Heart left ventricle (tissue), 16 donors: ENCODE measurements at regions not wholly inside any gene's neighbourhood (a gene's known extent, or its start where the extent isn't known, plus 50 kb on each side); places are given as distances from the start of the nearest gene placed in this dataset.
"Not testable (repeated sequence)": the region's sequence is repeated elsewhere in the genome, so short reads cannot be mapped to it uniquely, and the experiment has no call there.

ENCODE experiments used
- ATAC-seq, 4 donors: fragments of 200-7000 bp; cut with Tn5 transposase; one replicate each; pipeline ENCODE4 v1.9.1; 2020 to 2022; ENCODE audit warnings: moderate library complexity in 4 of 4, mild to moderate bottlenecking in 3 of 4, moderate number of reproducible peaks in 1 of 4
- DNase-seq, 5 donors: peaks; one replicate each; pipeline ENCODE4 v3.0.0-alpha.2; 2020
- H3K27ac ChIP-seq, 12 donors: fragments of 200-600 bp; sonication (generic) in 4 of 12; one replicate each; pipeline versions ENCODE4 v1.5.0 to v1.8.0; 2016 to 2022; ENCODE audit warnings: mild to moderate bottlenecking in 2 of 12
- H3K27me3 ChIP-seq, 9 donors: fragments of 200-600 bp; sonication (generic) in 2 of 9; one replicate each; pipeline versions ENCODE4 v1.5.1 to v1.8.0; 2016 to 2022; ENCODE audit warnings: mild to moderate bottlenecking in 3 of 9
- H3K36me3 ChIP-seq, 9 donors: fragments of 200-600 bp; sonication (generic) in 2 of 9; one replicate each; pipeline versions ENCODE4 v1.5.0 to v1.8.0; 2018 to 2022; ENCODE audit warnings: mild to moderate bottlenecking in 2 of 9
- H3K4me1 ChIP-seq, 12 donors: fragments of 200-600 bp; sonication (generic) in 4 of 12; one replicate each; pipeline versions ENCODE4 v1.5.0 to v1.8.0; 2016 to 2022; ENCODE audit warnings: mild to moderate bottlenecking in 3 of 12
- H3K4me3 ChIP-seq, 12 donors: fragments of 200-600 bp; sonication (generic) in 4 of 12; one replicate each; pipeline versions ENCODE4 v1.5.0 to v1.8.0; 2017 to 2022; ENCODE audit warnings: mild to moderate bottlenecking in 9 of 12, moderate library complexity in 4 of 12
- H3K9me3 ChIP-seq, 12 donors: fragments of 200-600 bp; sonication (generic) in 4 of 12; one replicate each; pipeline versions ENCODE4 v1.5.0 to v1.8.0; 2016 to 2022; ENCODE audit warnings: mild to moderate bottlenecking in 1 of 12
- POLR2A ChIP-seq, 2 donors: fragments of 450-650 bp; IDR thresholded peaks; one replicate each; pipeline ENCODE4 v1.6.1; 2017; ENCODE audit warnings: antibody characterized with exemption in 2 of 2, mild to moderate bottlenecking in 2 of 2, moderate library complexity in 2 of 2
- WGBS, 4 donors: extraction: QIAGEN DNeasy Blood & Tissue Kit in 2 of 4; methylation state at CpG; one replicate each; pipeline versions ENCODE4 v1.1.5 to v1.1.7; 2013 to 2018; 5-methylcytosine and 5-hydroxymethylcytosine counted together
- intact Hi-C, 10 donors: fragments of 100-400 bp; cut with DNase I; formaldehyde crosslinking; loops; one replicate each; pipeline versions ENCODE4 v1.11.1 to v1.14.2; 2022
- TF ChIP-seq, protein P1 (sequence below), 12 donors: fragments of 200-600 bp; sonication (generic) in 4 of 12; IDR thresholded peaks; one replicate each; pipeline versions ENCODE4 v1.5.0 to v1.8.0; 2018 to 2022; ENCODE audit warnings: antibody characterized with exemption in 12 of 12, mild to moderate bottlenecking in 5 of 12
- donor health status: ischemic (EF 13 %, LVEDD 7.1; RV severe dilation, severe dysfunction).
- donor health status: healthy with polysubstance abuse.
- donor health status: DM: no; HTN: yes; CAD: no.
- donor health status: DM: no; HTN: no; CAD: no.
- donor health status: ischemic (EF 25% LVEDD 6.9; RV normal size, moderate dysfunction).
- donor health status: ischemic (EF 25% LVEDD 5.7; RV mildly dilated, moderate dysfunction).
- donor health status: healthy.
- donor health status: DM: yes; HTN: yes; CAD: no.
- donor health status: ischemic (EF 35%, LVEDD 5.7; RV mildly dilated, moderate dysfunction).
- donor health status: nonischemic (EF 11% LVEDD 7.7; RV severe dilation, severe dysfunction).
- donor health status: DM: yes; HTN: yes; CAD: no.
- donor health status: PGD.
- donor health status: ischemic (EF 29% LVEDD 5.4; RV normal size, mild dysfunction).
- donor health status: nonischemic (EF 23%, LVEDD 6.1; RV moderate dilation, normal function).

DNA sequence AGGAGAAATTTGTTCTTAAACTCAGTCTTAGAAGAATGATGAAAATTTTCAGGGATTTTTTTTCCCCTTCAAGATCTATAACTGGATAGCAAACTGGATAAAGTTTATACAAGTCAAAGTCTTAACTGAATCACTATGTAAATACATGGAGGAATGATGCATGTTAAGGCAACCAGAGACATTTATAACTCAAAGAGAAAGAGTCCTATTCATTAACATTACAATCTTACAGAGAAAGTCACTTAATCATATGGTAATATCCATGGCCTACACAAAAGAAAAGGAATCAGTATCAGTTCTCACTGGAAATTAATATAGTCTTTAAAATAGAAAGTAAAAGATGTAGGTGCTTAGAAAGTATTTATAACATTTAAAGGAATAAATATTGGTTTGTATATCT is 869.1 kb downstream of the TBL1XR1 start:
- ATAC-seq (no peak), DNase-seq (no peak)
- no peak overlapping the region for H3K4me3 ChIP-seq
- H3K9me3 ChIP-seq: no peaks in the 10 kb centered on the region
- intact Hi-C loops: no loop called here
- no peak for TF ChIP-seq POLR2A (IDR thresholded peaks at IDR 0.05)
- TF ChIP-seq, protein P1, sequence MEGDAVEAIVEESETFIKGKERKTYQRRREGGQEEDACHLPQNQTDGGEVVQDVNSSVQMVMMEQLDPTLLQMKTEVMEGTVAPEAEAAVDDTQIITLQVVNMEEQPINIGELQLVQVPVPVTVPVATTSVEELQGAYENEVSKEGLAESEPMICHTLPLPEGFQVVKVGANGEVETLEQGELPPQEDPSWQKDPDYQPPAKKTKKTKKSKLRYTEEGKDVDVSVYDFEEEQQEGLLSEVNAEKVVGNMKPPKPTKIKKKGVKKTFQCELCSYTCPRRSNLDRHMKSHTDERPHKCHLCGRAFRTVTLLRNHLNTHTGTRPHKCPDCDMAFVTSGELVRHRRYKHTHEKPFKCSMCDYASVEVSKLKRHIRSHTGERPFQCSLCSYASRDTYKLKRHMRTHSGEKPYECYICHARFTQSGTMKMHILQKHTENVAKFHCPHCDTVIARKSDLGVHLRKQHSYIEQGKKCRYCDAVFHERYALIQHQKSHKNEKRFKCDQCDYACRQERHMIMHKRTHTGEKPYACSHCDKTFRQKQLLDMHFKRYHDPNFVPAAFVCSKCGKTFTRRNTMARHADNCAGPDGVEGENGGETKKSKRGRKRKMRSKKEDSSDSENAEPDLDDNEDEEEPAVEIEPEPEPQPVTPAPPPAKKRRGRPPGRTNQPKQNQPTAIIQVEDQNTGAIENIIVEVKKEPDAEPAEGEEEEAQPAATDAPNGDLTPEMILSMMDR (IDR thresholded peaks at IDR 0.05): no peak
- no peaks in the 10 kb centered on the region for H3K27me3 ChIP-seq
- H3K27ac ChIP-seq: no peak overlapping the region
- H3K4me1 ChIP-seq: no peaks in the 10 kb centered on the region
- no peaks in the 10 kb centered on the region for H3K36me3 ChIP-seq

DNA sequence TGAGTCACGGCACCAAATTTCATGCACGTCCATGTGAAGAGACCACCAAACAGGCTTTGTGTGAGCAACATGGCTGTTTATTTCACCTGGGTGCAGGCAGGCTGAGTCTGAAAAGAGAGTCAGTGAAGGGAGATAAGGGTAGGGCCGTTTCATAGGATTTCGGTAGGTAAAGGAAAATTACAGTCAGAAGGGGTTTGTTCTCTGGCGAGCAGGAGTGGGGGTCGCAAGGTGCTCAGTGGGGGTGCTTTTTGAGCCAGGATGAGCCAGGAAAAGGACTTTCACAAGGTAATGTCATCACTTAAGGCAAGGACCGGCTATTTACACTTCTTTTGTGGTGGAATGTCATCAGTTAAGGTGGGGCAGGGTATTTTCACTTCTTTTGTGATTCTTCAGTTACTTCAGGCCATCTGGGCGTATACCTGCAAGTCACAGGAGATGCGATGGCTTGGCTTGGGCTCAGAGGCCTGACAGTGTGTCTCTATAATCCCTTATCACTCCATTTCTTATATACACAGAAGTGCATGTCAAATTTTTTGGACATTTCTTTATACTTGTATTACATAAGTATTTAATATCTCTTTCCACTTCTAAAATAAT is 870.3 kb downstream of the TBL1XR1 start:
- H3K27me3 ChIP-seq, intact Hi-C loops, H3K27ac ChIP-seq, DNase-seq, H3K36me3 ChIP-seq, ATAC-seq, H3K4me3 ChIP-seq, H3K4me1 ChIP-seq, H3K9me3 ChIP-seq: not testable (repeated sequence)
- WGBS, 4 donors: 57 to 67% (median 65%) methylated on average over 9 of the region's 9 CpGs

DNA sequence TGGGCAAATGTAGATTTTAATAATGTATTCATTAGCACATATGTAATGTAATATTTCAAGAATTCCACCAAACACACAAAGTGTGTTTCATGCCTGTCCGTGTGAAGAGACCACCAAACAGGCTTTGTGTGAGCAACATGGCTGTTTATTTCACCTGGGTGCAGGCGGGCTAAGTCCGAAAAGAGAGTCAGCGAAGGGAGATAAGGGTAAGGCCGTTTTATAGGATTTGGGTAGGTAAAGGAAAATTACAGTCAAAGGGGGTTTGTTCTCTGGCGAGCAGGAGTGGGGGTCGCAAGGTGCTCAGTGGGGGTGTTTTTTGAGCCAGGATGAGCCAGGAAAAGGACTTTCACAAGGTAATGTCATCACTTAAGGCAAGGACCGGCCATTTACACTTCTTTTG is 875.8 kb downstream of the TBL1XR1 start:
- DNase-seq, intact Hi-C loops, H3K36me3 ChIP-seq, H3K4me3 ChIP-seq, H3K4me1 ChIP-seq, ATAC-seq, H3K9me3 ChIP-seq, H3K27me3 ChIP-seq, H3K27ac ChIP-seq: not testable (repeated sequence)
- 73 to 87% (median 77%) methylated on average over 8 of the region's 8 CpGs for WGBS, 4 donors

DNA sequence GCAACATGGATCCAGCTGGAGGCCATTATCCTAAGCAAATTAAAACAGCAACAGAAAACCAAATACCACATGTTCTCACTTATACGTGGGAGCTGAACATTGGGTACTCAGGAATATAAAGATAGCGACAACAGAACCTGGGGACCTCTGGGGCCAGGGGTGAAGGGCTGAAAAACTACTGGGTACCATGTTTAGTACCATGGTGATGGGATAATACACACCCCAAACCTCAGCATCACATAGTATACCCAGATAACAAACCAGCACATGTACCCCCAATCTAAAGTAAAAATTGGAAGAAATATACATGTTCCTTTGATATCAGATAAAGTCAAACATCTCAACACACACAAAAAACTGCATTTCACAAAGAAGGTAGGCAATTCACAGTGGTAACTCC is 876.2 kb downstream of the TBL1XR1 start:
- WGBS, 4 donors: 84 to 91% (median 88%) methylated on average over 2 of the region's 2 CpGs
- H3K36me3 ChIP-seq: no peaks in the 10 kb centered on the region
- no peak overlapping the region for H3K27ac ChIP-seq
- TF ChIP-seq, protein P1 (IDR thresholded peaks at IDR 0.05): no peak
- TF ChIP-seq POLR2A (IDR thresholded peaks at IDR 0.05): no peak
- intact Hi-C loops: no loop called here
- H3K4me1 ChIP-seq: no peaks in the 10 kb centered on the region
- H3K9me3 ChIP-seq: no peaks in the 10 kb centered on the region
- no peaks in the 10 kb centered on the region for H3K27me3 ChIP-seq
- H3K4me3 ChIP-seq: no peak overlapping the region
- no peak for DNase-seq
- no peak for ATAC-seq

DNA sequence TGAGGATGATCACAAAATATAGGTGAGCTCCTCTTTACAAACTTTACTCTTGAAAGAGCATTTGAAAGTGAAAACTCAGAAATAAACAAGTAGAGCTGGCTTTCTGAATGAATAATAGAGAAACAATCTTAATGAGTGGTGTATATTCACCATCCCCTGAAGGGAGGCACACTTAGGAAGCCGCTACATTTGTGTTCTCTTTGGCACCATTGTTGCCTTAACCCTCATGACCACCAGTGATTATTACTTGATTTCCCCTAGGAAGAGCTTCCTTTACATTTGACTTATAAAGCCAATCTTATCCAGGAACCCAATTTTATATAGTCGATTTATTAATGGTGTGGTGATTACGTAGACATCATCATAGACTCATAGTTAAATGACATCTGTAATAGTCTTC is 883.9 kb downstream of the TBL1XR1 start:
- no peak for DNase-seq
- intact Hi-C loops: no loop called here
- no peak for TF ChIP-seq POLR2A (IDR thresholded peaks at IDR 0.05)
- TF ChIP-seq, protein P1 (IDR thresholded peaks at IDR 0.05): no peak
- no peak for ATAC-seq
- H3K4me1 ChIP-seq: no peaks in the 10 kb centered on the region
- WGBS, 4 donors: 70 to 93% (median 80%) methylated on average over 3 of the region's 3 CpGs
- H3K27me3 ChIP-seq: no peaks in the 10 kb centered on the region
- H3K4me3 ChIP-seq: no peak overlapping the region
- no peaks in the 10 kb centered on the region for H3K36me3 ChIP-seq
- H3K9me3 ChIP-seq: no peaks in the 10 kb centered on the region
- H3K27ac ChIP-seq: no peak overlapping the region
